Body of pancreas (tissue), 4 donors: ENCODE measurements at regions not wholly inside any gene's neighbourhood (a gene's known extent, or its start where the extent isn't known, plus 50 kb on each side); places are given as distances from the start of the nearest gene placed in this dataset.

Source experiments
- CTCF ChIP-seq, 7 experiments: fragments of 450-650 bp in 4 of 7; fragments of 200-600 bp in 3 of 7; sonication (generic) in 3 of 7; IDR thresholded peaks; one replicate each; pipeline ENCODE4 v1.5.1; 2016 to 2019; ENCODE audit warnings: antibody characterized with exemption in 7 of 7
- POLR2A ChIP-seq, 3 donors: fragments of 450-650 bp; IDR thresholded peaks; one replicate each; pipeline ENCODE4 v1.6.1; 2016; ENCODE audit warnings: antibody characterized with exemption in 3 of 3, mild to moderate bottlenecking in 2 of 3

DNA sequence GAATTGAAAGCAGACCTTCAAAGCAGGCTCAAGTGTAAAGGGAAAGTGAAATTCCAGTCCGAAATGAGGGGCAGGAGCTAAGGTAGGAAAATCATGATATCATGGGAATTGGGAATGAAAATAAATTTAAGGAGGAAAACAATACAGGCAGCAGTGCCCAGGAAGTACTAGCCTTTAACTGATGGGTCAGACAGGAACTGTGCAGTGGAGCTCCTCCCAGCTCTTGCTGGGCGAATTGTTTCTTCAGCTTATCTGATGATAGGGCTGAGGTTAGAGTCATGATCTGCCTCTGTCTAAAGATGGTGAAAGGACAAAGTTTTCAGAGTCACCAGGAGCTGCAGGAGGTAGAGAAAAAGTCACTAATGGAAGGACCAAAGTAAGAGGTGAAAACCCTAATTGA is 457.9 kb upstream of the PTCHD4 start:
- TF ChIP-seq CTCF (IDR thresholded peaks at IDR 0.05) (no peak), POLR2A (IDR thresholded peaks at IDR 0.05) (no peak)
